K562 (cell line): ENCODE measurements at regions not wholly inside any gene's neighbourhood (a gene's known extent, or its start where the extent isn't known, plus 50 kb on each side); places are given as distances from the start of the nearest gene placed in this dataset.

Experiments
- ETV6 ChIP-seq, 3 experiments: fragments of 150-350 bp in 1 of 3; sonication (generic) in 1 of 3; formaldehyde crosslinking in 1 of 3; IDR thresholded peaks; 2 replicates each; pipeline versions ENCODE4 v1.6.1 to v1.8.0; 2014 to 2022; ENCODE audit warnings: borderline replicate concordance in 2 of 3, low read depth in 2 of 3, antibody characterized with exemption in 1 of 3, low read length in 1 of 3, mild to moderate bottlenecking in 1 of 3, missing genetic modification reagents in 1 of 3
- MEIS2 ChIP-seq: fragments of 450-650 bp; IDR thresholded peaks from 2 replicates; pipeline ENCODE4 v1.6.1; 2014; ENCODE audit warnings: mild to moderate bottlenecking; ENCODE audit not compliant: partially characterized antibody
- TF ChIP-seq, protein P1 (sequence below), 2 experiments: fragments of 450-650 bp in 1 of 2; sonication (generic) in 1 of 2; formaldehyde crosslinking in 1 of 2; IDR thresholded peaks; 2 replicates each; pipeline versions ENCODE4 v1.7.1 to v1.9.0; 2016 to 2022; ENCODE audit warnings: inconsistent platforms in 1 of 2, mild to moderate bottlenecking in 1 of 2, missing genetic modification reagents in 1 of 2
- TF ChIP-seq, protein P2 (sequence below), 2 experiments: fragments of 450-650 bp in 1 of 2; IDR thresholded peaks; 2 replicates each; pipeline ENCODE4 v1.6.1; 2011 to 2017; ENCODE audit warnings: low read depth in 2 of 2, antibody characterized with exemption in 1 of 2, borderline replicate concordance in 1 of 2, low read length in 1 of 2, mild to moderate bottlenecking in 1 of 2, mixed read lengths in 1 of 2; ENCODE audit not compliant: control insufficient read depth in 1 of 2

DNA sequence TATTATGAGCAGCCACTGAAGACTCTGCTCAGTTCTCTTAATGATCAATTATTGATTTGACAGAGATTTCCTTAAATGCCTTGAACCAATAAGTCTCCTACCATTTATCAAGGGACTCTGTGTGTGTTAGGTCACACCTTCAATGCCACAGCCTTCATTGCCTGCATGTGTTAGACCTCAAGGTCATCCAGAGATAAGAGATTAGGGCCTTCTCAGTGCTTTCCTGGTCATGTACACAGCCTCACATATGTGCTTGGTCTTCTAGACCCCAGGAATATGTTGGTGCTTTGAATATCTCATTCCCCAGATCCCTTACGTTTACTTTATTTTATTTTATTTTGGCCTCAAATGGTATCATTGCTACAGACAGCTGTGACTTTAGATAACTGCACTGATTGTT lies 93.0 kb upstream of the CTAGE1 start (continued):
- TF ChIP-seq, protein P1, sequence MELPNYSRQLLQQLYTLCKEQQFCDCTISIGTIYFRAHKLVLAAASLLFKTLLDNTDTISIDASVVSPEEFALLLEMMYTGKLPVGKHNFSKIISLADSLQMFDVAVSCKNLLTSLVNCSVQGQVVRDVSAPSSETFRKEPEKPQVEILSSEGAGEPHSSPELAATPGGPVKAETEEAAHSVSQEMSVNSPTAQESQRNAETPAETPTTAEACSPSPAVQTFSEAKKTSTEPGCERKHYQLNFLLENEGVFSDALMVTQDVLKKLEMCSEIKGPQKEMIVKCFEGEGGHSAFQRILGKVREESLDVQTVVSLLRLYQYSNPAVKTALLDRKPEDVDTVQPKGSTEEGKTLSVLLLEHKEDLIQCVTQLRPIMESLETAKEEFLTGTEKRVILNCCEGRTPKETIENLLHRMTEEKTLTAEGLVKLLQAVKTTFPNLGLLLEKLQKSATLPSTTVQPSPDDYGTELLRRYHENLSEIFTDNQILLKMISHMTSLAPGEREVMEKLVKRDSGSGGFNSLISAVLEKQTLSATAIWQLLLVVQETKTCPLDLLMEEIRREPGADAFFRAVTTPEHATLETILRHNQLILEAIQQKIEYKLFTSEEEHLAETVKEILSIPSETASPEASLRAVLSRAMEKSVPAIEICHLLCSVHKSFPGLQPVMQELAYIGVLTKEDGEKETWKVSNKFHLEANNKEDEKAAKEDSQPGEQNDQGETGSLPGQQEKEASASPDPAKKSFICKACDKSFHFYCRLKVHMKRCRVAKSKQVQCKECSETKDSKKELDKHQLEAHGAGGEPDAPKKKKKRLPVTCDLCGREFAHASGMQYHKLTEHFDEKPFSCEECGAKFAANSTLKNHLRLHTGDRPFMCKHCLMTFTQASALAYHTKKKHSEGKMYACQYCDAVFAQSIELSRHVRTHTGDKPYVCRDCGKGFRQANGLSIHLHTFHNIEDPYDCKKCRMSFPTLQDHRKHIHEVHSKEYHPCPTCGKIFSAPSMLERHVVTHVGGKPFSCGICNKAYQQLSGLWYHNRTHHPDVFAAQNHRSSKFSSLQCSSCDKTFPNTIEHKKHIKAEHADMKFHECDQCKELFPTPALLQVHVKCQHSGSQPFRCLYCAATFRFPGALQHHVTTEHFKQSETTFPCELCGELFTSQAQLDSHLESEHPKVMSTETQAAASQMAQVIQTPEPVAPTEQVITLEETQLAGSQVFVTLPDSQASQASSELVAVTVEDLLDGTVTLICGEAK (IDR thresholded peaks at IDR 0.05): no peak
- TF ChIP-seq, protein P1 (CRISPR knock-in tag; IDR thresholded peaks at IDR 0.05): no peak
- TF ChIP-seq, protein P2, sequence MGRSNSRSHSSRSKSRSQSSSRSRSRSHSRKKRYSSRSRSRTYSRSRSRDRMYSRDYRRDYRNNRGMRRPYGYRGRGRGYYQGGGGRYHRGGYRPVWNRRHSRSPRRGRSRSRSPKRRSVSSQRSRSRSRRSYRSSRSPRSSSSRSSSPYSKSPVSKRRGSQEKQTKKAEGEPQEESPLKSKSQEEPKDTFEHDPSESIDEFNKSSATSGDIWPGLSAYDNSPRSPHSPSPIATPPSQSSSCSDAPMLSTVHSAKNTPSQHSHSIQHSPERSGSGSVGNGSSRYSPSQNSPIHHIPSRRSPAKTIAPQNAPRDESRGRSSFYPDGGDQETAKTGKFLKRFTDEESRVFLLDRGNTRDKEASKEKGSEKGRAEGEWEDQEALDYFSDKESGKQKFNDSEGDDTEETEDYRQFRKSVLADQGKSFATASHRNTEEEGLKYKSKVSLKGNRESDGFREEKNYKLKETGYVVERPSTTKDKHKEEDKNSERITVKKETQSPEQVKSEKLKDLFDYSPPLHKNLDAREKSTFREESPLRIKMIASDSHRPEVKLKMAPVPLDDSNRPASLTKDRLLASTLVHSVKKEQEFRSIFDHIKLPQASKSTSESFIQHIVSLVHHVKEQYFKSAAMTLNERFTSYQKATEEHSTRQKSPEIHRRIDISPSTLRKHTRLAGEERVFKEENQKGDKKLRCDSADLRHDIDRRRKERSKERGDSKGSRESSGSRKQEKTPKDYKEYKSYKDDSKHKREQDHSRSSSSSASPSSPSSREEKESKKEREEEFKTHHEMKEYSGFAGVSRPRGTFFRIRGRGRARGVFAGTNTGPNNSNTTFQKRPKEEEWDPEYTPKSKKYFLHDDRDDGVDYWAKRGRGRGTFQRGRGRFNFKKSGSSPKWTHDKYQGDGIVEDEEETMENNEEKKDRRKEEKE (IDR thresholded peaks at IDR 0.05; ENCODE audit: borderline replicate concordance in 1 of 2, control insufficient read depth in 1 of 2, low read depth in 2 of 2, low read length in 1 of 2): no peak
- TF ChIP-seq MEIS2 (no peak), ETV6 (IDR thresholded peaks at IDR 0.05; ENCODE audit: borderline replicate concordance in 1 of 2, low read depth in 2 of 2, low read length in 1 of 2) (no peak), ETV6 (CRISPR knock-in tag; IDR thresholded peaks at IDR 0.05; ENCODE audit: borderline replicate concordance) (no peak)
